SK-N-MC (cell line): ENCODE measurements at regions not wholly inside any gene's neighbourhood (a gene's known extent, or its start where the extent isn't known, plus 50 kb on each side); places are given as distances from the start of the nearest gene placed in this dataset.

Experiments used
- EZH2 ChIP-seq: fragments of 200-600 bp; sonication (generic); IDR thresholded peaks from one replicate; pipeline ENCODE4 v1.6.1; 2017; ENCODE audit warnings: antibody characterized with exemption
- POLR2AphosphoS5 ChIP-seq: IDR thresholded peaks from 2 replicates; pipeline ENCODE4 v1.6.1; 2012; ENCODE audit warnings: mild to moderate bottlenecking, low read depth, low read length, borderline replicate concordance

DNA sequence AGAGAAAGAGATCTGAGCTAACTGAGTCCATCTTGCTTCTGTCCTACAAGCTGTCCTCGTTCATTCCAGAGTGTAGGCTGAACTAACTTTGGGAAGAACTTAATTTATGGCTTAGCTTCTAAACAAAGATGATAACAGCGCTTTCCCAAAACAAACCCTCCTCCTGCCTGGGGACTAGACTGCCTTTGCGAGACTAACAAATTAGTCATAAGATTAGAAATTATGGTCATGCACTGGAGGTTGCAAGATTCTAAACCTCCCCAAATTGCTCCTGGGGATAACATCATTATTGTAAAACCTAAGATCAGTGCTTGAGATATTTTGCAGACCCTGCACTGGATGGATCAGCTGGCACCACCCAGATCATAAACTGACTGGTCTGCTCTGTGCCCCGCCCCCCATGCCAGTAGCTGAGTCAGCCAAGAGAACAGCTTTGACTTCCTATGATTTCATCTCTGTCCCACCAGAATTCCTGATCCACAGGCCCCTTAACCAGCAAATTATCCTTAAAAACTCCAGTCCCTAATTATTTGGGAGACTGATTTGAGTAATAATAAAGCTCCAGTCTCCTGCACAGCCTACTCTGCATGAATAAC, 883.3 kb downstream of the TRIML1 start:
- TF ChIP-seq POLR2AphosphoS5 (no peak), EZH2 (no peak)
